ENCODE measurements at regions not wholly inside any gene's neighbourhood (a gene's known extent, or its start where the extent isn't known, plus 50 kb on each side); places are given as distances from the start of the nearest gene placed in this dataset.

DNA sequence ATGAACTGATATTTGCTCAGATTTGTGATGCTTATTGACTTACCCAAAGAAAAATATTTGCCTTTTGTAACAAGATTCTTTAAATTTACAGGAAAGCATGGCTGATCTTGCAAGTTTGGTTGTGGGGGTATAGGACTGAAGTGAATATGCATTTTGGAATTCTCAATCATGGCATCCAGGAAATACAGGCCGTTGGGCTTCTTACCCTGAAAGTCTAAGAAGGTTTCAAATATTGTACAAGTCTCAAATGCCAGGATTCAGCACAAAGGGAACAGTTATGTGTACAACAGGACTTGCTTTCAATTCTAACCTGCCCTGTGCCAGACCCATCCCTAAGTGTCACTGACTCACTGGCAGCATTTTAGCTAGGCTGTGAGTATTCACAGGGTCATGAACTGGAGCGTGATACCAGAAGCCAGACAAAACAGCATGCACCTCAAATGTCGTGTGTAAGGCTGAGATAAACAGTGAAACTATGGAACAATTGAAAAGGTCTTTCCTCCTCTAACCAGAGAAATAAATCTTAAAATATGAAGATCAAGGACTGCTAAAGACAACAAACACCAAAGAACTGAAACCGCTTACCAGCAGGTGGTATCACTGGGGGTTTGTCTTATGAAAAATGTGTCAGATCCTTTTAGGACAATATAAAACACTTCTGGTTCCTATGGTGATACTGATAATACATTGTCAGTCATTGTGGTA, 168.6 kb upstream of the RGMB start:
- ChIA-PET POLR2A (no interaction called here), CTCF (interaction anchor here in 1 of 2 donors (0.5 kb wide), 1 partner anchor 110 kb away, joined by 4 read pairs; no protein-coding TSS in a partner anchor)
- DNase-seq (no peak), ATAC-seq (replicated peaks in 1 of 4) (no peak)
- no peak overlapping the region for H3K4me3 ChIP-seq (ENCODE audit: control insufficient read depth in 1 of 2, extremely low read depth in 1 of 2, low read length in 1 of 2)
- Mint-ChIP-seq H3K4me3 (no peak overlapping the region), H3K4me1 (no peaks in the 10 kb centered on the region), H3K27me3 (peaks cover 0 to 4% of the 10 kb centered on the region in 2 donors), H3K27ac (no peak overlapping the region), H3K36me3 (no peaks in the 10 kb centered on the region), H3K9me3 (peaks cover 0 to 10% (median 10%) of the 10 kb centered on the region in 3 donors)
- H3K9me3 ChIP-seq = no peaks in the 10 kb centered on the region
- no peaks in the 10 kb centered on the region for H3K27me3 ChIP-seq (replicated peaks in 1 of 2; ENCODE audit: control insufficient read depth in 2 of 2, extremely low read depth in 1 of 2, insufficient read depth in 2 of 2, low read length in 1 of 2)
- H3K4me1 ChIP-seq (ENCODE audit: control insufficient read depth in 1 of 2, extremely low read depth in 1 of 2, insufficient read depth in 2 of 2, low read length in 2 of 2) = no peaks in the 10 kb centered on the region
- WGBS (ENCODE audit: insufficient coverage) = 43% methylated on average over 1 of the region's 4 CpGs
- H3K27ac ChIP-seq (ENCODE audit: low read length) = no peak overlapping the region
- H3K36me3 ChIP-seq (ENCODE audit: control insufficient read depth in 2 of 2, extremely low read depth in 1 of 2, insufficient read depth in 1 of 2, low read length in 1 of 2) = no peaks in the 10 kb centered on the region

- Mint-ChIP-seq H3K27ac (no peak overlapping the region), H3K36me3 (no peaks in the 10 kb centered on the region), H3K4me1 (no peaks in the 10 kb centered on the region), H3K27me3 (peaks cover 0 to 5% of the 10 kb centered on the region in 2 donors), H3K4me3 (no peak overlapping the region), H3K9me3 (peaks cover 0 to 5% (median 5%) of the 10 kb centered on the region in 3 donors)
- DNase-seq (no peak), ATAC-seq (replicated peaks in 1 of 4) (no peak)
- ChIA-PET POLR2A (no interaction called here), CTCF (no interaction called here)
- no peaks in the 10 kb centered on the region for H3K27me3 ChIP-seq (replicated peaks in 1 of 2; ENCODE audit: control insufficient read depth in 2 of 2, extremely low read depth in 1 of 2, insufficient read depth in 2 of 2, low read length in 1 of 2)
- WGBS (ENCODE audit: insufficient coverage) = no CpG with 5 or more reads among the region's 1 CpG
- no peak overlapping the region for H3K4me3 ChIP-seq (ENCODE audit: control insufficient read depth in 1 of 2, extremely low read depth in 1 of 2, low read length in 1 of 2)
- no peaks in the 10 kb centered on the region for H3K4me1 ChIP-seq (ENCODE audit: control insufficient read depth in 1 of 2, extremely low read depth in 1 of 2, insufficient read depth in 2 of 2, low read length in 2 of 2)
- H3K27ac ChIP-seq (ENCODE audit: low read length) = no peak overlapping the region
- no peaks in the 10 kb centered on the region for H3K9me3 ChIP-seq
- H3K36me3 ChIP-seq (ENCODE audit: control insufficient read depth in 2 of 2, extremely low read depth in 1 of 2, insufficient read depth in 1 of 2, low read length in 1 of 2) = no peaks in the 10 kb centered on the region
These were observed 168.0 kb upstream of the RGMB start for GRCh38 chr5:98605426-98605825.

DNA sequence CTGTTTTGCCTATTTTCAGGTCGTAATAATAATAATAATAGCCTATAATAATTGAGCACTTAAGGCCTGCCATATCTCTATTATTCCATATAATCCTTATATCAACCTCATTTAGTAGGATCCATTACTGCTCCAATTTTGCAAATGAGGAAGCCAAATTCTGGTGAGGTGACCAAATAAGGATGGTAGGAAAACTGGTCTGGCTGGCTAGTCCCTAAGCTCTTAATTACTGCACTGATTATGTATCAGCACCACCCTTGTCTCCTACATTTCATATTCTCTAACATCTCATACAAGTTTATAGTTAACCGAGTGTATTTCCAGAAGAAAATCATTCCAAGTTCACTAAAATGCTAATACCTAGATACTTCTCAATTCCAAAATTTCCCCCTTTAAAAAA, 166.5 kb upstream of the RGMB start:
- CTCF ChIA-PET = no interaction called here
- H3K4me1 Mint-ChIP-seq = no peaks in the 10 kb centered on the region
- H3K4me3 ChIP-seq (ENCODE audit: control insufficient read depth in 1 of 2, extremely low read depth in 1 of 2, low read length in 1 of 2) = no peak overlapping the region
- H3K9me3 ChIP-seq = no peaks in the 10 kb centered on the region
- H3K4me1 ChIP-seq (ENCODE audit: control insufficient read depth in 1 of 2, extremely low read depth in 1 of 2, insufficient read depth in 2 of 2, low read length in 2 of 2) = no peaks in the 10 kb centered on the region
- no peak for ATAC-seq (replicated peaks in 1 of 4)
- no peaks in the 10 kb centered on the region for H3K36me3 Mint-ChIP-seq
- H3K27ac ChIP-seq (ENCODE audit: low read length) = no peak overlapping the region
- WGBS (ENCODE audit: insufficient coverage) = no CpG with 5 or more reads among the region's 2 CpGs
- no peak overlapping the region for H3K27ac Mint-ChIP-seq
- no peak overlapping the region for H3K4me3 Mint-ChIP-seq
- no peaks in the 10 kb centered on the region for H3K36me3 ChIP-seq (ENCODE audit: control insufficient read depth in 2 of 2, extremely low read depth in 1 of 2, insufficient read depth in 1 of 2, low read length in 1 of 2)
- H3K9me3 Mint-ChIP-seq = peaks cover 0 to 2% (median 2%) of the 10 kb centered on the region in 3 donors
- peaks cover 0 to 6% of the 10 kb centered on the region in 2 donors for H3K27me3 Mint-ChIP-seq
- no peak for DNase-seq
- POLR2A ChIA-PET = no interaction called here
- H3K27me3 ChIP-seq (replicated peaks in 1 of 2; ENCODE audit: control insufficient read depth in 2 of 2, extremely low read depth in 1 of 2, insufficient read depth in 2 of 2, low read length in 1 of 2) = no peaks in the 10 kb centered on the region

GRCh38 chr5:98608052-98608451, 165.4 kb upstream of the RGMB start:
- H3K36me3 Mint-ChIP-seq = no peaks in the 10 kb centered on the region
- 80% methylated on average over 1 of the region's 3 CpGs for WGBS (ENCODE audit: insufficient coverage)
- H3K27me3 ChIP-seq (replicated peaks in 1 of 2; ENCODE audit: control insufficient read depth in 2 of 2, extremely low read depth in 1 of 2, insufficient read depth in 2 of 2, low read length in 1 of 2) = no peaks in the 10 kb centered on the region
- H3K27ac Mint-ChIP-seq = no peak overlapping the region
- no peak for ATAC-seq (replicated peaks in 1 of 4)
- H3K4me1 Mint-ChIP-seq = no peaks in the 10 kb centered on the region
- H3K9me3 ChIP-seq = no peaks in the 10 kb centered on the region
- no peaks in the 10 kb centered on the region for H3K36me3 ChIP-seq (ENCODE audit: control insufficient read depth in 2 of 2, extremely low read depth in 1 of 2, insufficient read depth in 1 of 2, low read length in 1 of 2)
- ChIA-PET CTCF (interaction anchor here in 1 of 2 donors (0.6 kb wide), 1 partner anchor 71 kb away, joined by 3 read pairs; no protein-coding TSS in a partner anchor), POLR2A (interaction anchor here in 1 of 2 donors (0.5 kb wide), 1 partner anchor 10 kb away, joined by 8 read pairs; no protein-coding TSS in a partner anchor)
- H3K27me3 Mint-ChIP-seq = peaks cover 0 to 6% of the 10 kb centered on the region in 2 donors
- no peaks in the 10 kb centered on the region for H3K9me3 Mint-ChIP-seq
- H3K4me3 ChIP-seq (ENCODE audit: control insufficient read depth in 1 of 2, extremely low read depth in 1 of 2, low read length in 1 of 2) = no peak overlapping the region
- DNase-seq = no peak
- H3K4me3 Mint-ChIP-seq = no peak overlapping the region
- H3K4me1 ChIP-seq (ENCODE audit: control insufficient read depth in 1 of 2, extremely low read depth in 1 of 2, insufficient read depth in 2 of 2, low read length in 2 of 2) = no peaks in the 10 kb centered on the region
- H3K27ac ChIP-seq (ENCODE audit: low read length) = no peak overlapping the region

DNA sequence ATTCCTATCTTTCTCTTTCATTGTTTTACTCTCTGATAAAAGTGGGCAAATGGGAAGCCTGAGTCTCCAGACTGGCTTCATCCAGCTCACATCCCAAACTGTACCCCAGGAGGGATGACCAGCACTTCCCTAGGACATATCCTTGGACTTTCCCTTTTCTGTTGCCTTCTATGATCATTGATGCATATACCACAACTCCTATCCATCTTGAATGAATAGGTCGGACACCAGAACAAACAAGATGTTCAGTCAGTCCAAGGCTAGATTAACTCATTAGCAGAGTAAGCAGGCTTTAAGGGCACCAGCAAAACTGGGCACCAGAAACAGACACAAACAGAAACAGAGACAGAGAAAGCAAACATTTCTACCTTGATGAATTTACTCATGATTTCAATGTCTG, 159.1 kb upstream of the RGMB start:
- Histone ChIP-seq H3K27ac (ENCODE audit: low read length) (no peak overlapping the region), H3K4me3 (ENCODE audit: control insufficient read depth in 1 of 2, extremely low read depth in 1 of 2, low read length in 1 of 2) (no peak overlapping the region), H3K9me3 (no peaks in the 10 kb centered on the region), H3K27me3 (replicated peaks in 1 of 2; ENCODE audit: control insufficient read depth in 2 of 2, extremely low read depth in 1 of 2, insufficient read depth in 2 of 2, low read length in 1 of 2) (no peaks in the 10 kb centered on the region), H3K4me1 (ENCODE audit: control insufficient read depth in 1 of 2, extremely low read depth in 1 of 2, insufficient read depth in 2 of 2, low read length in 2 of 2) (no peaks in the 10 kb centered on the region), H3K36me3 (ENCODE audit: control insufficient read depth in 2 of 2, extremely low read depth in 1 of 2, insufficient read depth in 1 of 2, low read length in 1 of 2) (no peaks in the 10 kb centered on the region)
- ATAC-seq (replicated peaks in 1 of 4) (no peak), DNase-seq (no peak)
- Mint-ChIP-seq H3K36me3 (no peaks in the 10 kb centered on the region), H3K4me1 (no peaks in the 10 kb centered on the region), H3K27ac (no peak overlapping the region), H3K4me3 (no peak overlapping the region), H3K27me3 (peaks cover 0 to 6% of the 10 kb centered on the region in 2 donors), H3K9me3 (no peaks in the 10 kb centered on the region)
- CTCF ChIA-PET = no interaction called here
- POLR2A ChIA-PET = no interaction called here
- 82% methylated on average over 1 of the region's 1 CpG for WGBS (ENCODE audit: insufficient coverage)

- Mint-ChIP-seq H3K4me3 (no peak overlapping the region), H3K36me3 (no peaks in the 10 kb centered on the region), H3K4me1 (no peaks in the 10 kb centered on the region), H3K9me3 (no peaks in the 10 kb centered on the region), H3K27me3 (peaks cover 2 to 13% of the 10 kb centered on the region in 2 donors), H3K27ac (no peak overlapping the region)
- Histone ChIP-seq H3K27me3 (replicated peaks in 1 of 2; ENCODE audit: control insufficient read depth in 2 of 2, extremely low read depth in 1 of 2, insufficient read depth in 2 of 2, low read length in 1 of 2) (no peaks in the 10 kb centered on the region), H3K27ac (ENCODE audit: low read length) (no peak overlapping the region), H3K9me3 (no peaks in the 10 kb centered on the region), H3K4me1 (ENCODE audit: control insufficient read depth in 1 of 2, extremely low read depth in 1 of 2, insufficient read depth in 2 of 2, low read length in 2 of 2) (no peaks in the 10 kb centered on the region), H3K4me3 (ENCODE audit: control insufficient read depth in 1 of 2, extremely low read depth in 1 of 2, low read length in 1 of 2) (no peak overlapping the region), H3K36me3 (ENCODE audit: control insufficient read depth in 2 of 2, extremely low read depth in 1 of 2, insufficient read depth in 1 of 2, low read length in 1 of 2) (no peaks in the 10 kb centered on the region)
- ChIA-PET CTCF (no interaction called here), POLR2A (no interaction called here)
- ATAC-seq (replicated peaks in 1 of 4) (no peak), DNase-seq (no peak)
- WGBS (ENCODE audit: insufficient coverage) = 92% methylated on average over 4 of the region's 7 CpGs
These were observed 151.6 kb upstream of the RGMB start for GRCh38 chr5:98621821-98622220.
